Endodermal cell (in vitro differentiated cells): ENCODE measurements at regions not wholly inside any gene's neighbourhood (a gene's known extent, or its start where the extent isn't known, plus 50 kb on each side); places are given as distances from the start of the nearest gene placed in this dataset.
"Not testable (repeated sequence)": the region's sequence is repeated elsewhere in the genome, so short reads cannot be mapped to it uniquely, and the experiment has no call there.

Source experiments
- DNase-seq: peaks from one replicate; pipeline ENCODE4 v3.0.0-alpha.2; 2017
- H3K27ac ChIP-seq: 2 replicates; pipeline ENCODE4 v1.5.1; 2013; ENCODE audit warnings: mild to moderate bottlenecking, low read depth, low read length, moderate library complexity
- H3K27me3 ChIP-seq: 2 replicates; pipeline ENCODE4 v1.6.1; 2013; ENCODE audit warnings: mild to moderate bottlenecking, low read length, moderate library complexity; ENCODE audit not compliant: insufficient read depth, control insufficient read depth, poor library complexity, severe bottlenecking
- H3K36me3 ChIP-seq: 2 replicates; pipeline ENCODE4 v1.7.0; 2013; ENCODE audit warnings: mild to moderate bottlenecking, low read length, moderate library complexity; ENCODE audit not compliant: control insufficient read depth, insufficient read depth
- H3K4me1 ChIP-seq: one replicate; pipeline ENCODE4 v1.7.0; 2013; ENCODE audit warnings: low read length; ENCODE audit not compliant: control insufficient read depth, insufficient read depth
- H3K4me3 ChIP-seq: 2 replicates; pipeline ENCODE4 v1.5.1; 2013; ENCODE audit warnings: mild to moderate bottlenecking, low read length, moderate library complexity
- H3K9ac ChIP-seq: 2 replicates; pipeline ENCODE4 v1.6.1; 2013; ENCODE audit warnings: mild to moderate bottlenecking, low read length, moderate library complexity; ENCODE audit not compliant: poor library complexity, severe bottlenecking; ENCODE audit errors: extremely low read depth
- H3K9me3 ChIP-seq: 2 replicates; pipeline ENCODE4 v1.6.1; 2013; ENCODE audit warnings: mild to moderate bottlenecking, low read length, moderate library complexity; ENCODE audit not compliant: control insufficient read depth
- H3K27ac Mint-ChIP-seq: 2 replicates; pipeline ENCODE4 v1.8.0; 2020; ENCODE audit warnings: mixed read lengths
- H3K27me3 Mint-ChIP-seq: 2 replicates; pipeline ENCODE4 v1.8.0; 2021; ENCODE audit warnings: mild to moderate bottlenecking, mixed read lengths; ENCODE audit not compliant: insufficient read depth
- H3K36me3 Mint-ChIP-seq: 2 replicates; pipeline ENCODE4 v1.8.0; 2020; ENCODE audit warnings: low read depth, mixed read lengths
- H3K4me1 Mint-ChIP-seq: 2 replicates; pipeline ENCODE4 v1.8.0; 2020; ENCODE audit warnings: mixed read lengths
- H3K4me3 Mint-ChIP-seq: 2 replicates; pipeline ENCODE4 v1.8.0; 2020; ENCODE audit warnings: mild to moderate bottlenecking, moderate library complexity, mixed read lengths
- H3K9me3 Mint-ChIP-seq: 2 replicates; pipeline ENCODE4 v1.8.0; 2020; ENCODE audit warnings: mild to moderate bottlenecking, mixed read lengths
- WGBS, 2 experiments: methylation state at CpG; one replicate each; pipeline versions ENCODE4 v1.1.5 to v1.1.7; 2013; ENCODE audit warnings: missing lambda C conversion rate in 2 of 2, mixed read lengths in 1 of 2; ENCODE audit not compliant: insufficient coverage in 1 of 2, insufficient read length in 1 of 2; 5-methylcytosine and 5-hydroxymethylcytosine counted together
- TF ChIP-seq, protein P1 (sequence below): fragments of 200-600 bp; sonication (generic); conservative IDR thresholded peaks from 2 replicates; pipeline ENCODE4 v1.5.0; 2021; ENCODE audit warnings: antibody characterized with exemption, mild to moderate bottlenecking

GRCh38 chr13:58953638-58954037 lies 1210.1 kb downstream of the DIAPH3 start:
- Histone ChIP-seq H3K27me3 (no peaks in the 10 kb centered on the region), H3K4me1 (no peaks in the 10 kb centered on the region), H3K9me3 (peaks cover 23% of the 10 kb centered on the region), H3K36me3 (no peaks in the 10 kb centered on the region), H3K27ac (no peak overlapping the region), H3K9ac (no peak overlapping the region), H3K4me3 (no peak overlapping the region)
- peaks cover 5% of the 10 kb centered on the region for H3K36me3 Mint-ChIP-seq
- no peaks in the 10 kb centered on the region for H3K4me1 Mint-ChIP-seq
- H3K27ac Mint-ChIP-seq, result no peak overlapping the region
- TF ChIP-seq, protein P1, sequence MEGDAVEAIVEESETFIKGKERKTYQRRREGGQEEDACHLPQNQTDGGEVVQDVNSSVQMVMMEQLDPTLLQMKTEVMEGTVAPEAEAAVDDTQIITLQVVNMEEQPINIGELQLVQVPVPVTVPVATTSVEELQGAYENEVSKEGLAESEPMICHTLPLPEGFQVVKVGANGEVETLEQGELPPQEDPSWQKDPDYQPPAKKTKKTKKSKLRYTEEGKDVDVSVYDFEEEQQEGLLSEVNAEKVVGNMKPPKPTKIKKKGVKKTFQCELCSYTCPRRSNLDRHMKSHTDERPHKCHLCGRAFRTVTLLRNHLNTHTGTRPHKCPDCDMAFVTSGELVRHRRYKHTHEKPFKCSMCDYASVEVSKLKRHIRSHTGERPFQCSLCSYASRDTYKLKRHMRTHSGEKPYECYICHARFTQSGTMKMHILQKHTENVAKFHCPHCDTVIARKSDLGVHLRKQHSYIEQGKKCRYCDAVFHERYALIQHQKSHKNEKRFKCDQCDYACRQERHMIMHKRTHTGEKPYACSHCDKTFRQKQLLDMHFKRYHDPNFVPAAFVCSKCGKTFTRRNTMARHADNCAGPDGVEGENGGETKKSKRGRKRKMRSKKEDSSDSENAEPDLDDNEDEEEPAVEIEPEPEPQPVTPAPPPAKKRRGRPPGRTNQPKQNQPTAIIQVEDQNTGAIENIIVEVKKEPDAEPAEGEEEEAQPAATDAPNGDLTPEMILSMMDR, result no peak
- H3K9me3 Mint-ChIP-seq, result peaks cover 39% of the 10 kb centered on the region
- 80 to 94% methylated on average over 1 of the region's 1 CpG for WGBS, 2 experiments
- H3K27me3 Mint-ChIP-seq, result no peaks in the 10 kb centered on the region
- no peak overlapping the region for H3K4me3 Mint-ChIP-seq
- no peak for DNase-seq

GRCh38 chr13:58955546-58956385 lies 1208.0 kb downstream of the DIAPH3 start:
- no peak overlapping the region for H3K4me3 Mint-ChIP-seq
- H3K27ac Mint-ChIP-seq, result no peak overlapping the region
- no peak for DNase-seq
- TF ChIP-seq, protein P1, result no peak
- peaks cover 18% of the 10 kb centered on the region for H3K9me3 Mint-ChIP-seq
- no peaks in the 10 kb centered on the region for H3K27me3 Mint-ChIP-seq
- H3K36me3 Mint-ChIP-seq, result no peaks in the 10 kb centered on the region
- H3K4me1 ChIP-seq, result no peaks in the 10 kb centered on the region
- no peak overlapping the region for H3K27ac ChIP-seq
- H3K36me3 ChIP-seq, result no peaks in the 10 kb centered on the region
- no peak overlapping the region for H3K9ac ChIP-seq
- no peak overlapping the region for H3K4me3 ChIP-seq
- H3K9me3 ChIP-seq, result peaks cover 2% of the 10 kb centered on the region
- no peaks in the 10 kb centered on the region for H3K4me1 Mint-ChIP-seq
- H3K27me3 ChIP-seq, result no peaks in the 10 kb centered on the region
- 80 to 95% methylated on average over 2 to 7 of the region's 7 CpGs for WGBS, 2 experiments

DNA sequence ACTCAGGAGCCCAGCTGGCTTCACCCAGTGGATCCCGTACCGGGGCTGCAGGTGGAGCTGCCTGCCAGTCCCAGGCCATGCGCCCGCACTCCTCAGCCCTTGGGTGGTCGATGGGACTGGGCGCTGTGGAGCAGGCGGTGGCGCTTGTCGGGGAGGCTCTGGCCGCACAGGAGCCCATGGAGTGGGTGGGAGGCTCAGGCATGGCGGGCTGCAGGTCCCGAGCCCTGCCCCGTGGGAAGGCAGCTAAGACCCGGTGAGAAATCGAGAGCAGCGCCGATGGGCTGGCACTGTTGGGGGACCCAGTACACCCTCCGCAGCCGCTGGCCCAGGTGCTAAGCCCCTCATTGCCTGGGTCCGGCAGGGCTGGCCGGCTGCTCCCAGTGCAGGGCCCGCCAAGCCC lies 1205.6 kb downstream of the DIAPH3 start:
- H3K36me3 Mint-ChIP-seq, H3K9me3 Mint-ChIP-seq, H3K27ac ChIP-seq, H3K27me3 Mint-ChIP-seq, H3K4me1 ChIP-seq, H3K4me3 Mint-ChIP-seq, H3K4me3 ChIP-seq, H3K27ac Mint-ChIP-seq, H3K27me3 ChIP-seq, H3K9me3 ChIP-seq, H3K4me1 Mint-ChIP-seq, DNase-seq, H3K9ac ChIP-seq, H3K36me3 ChIP-seq: not testable (repeated sequence)
- WGBS, 2 experiments, result 97 to 100% methylated on average over 7 to 22 of the region's 22 CpGs
